Body of pancreas (tissue), 4 donors: ENCODE measurements at regions not wholly inside any gene's neighbourhood (a gene's known extent, or its start where the extent isn't known, plus 50 kb on each side); places are given as distances from the start of the nearest gene placed in this dataset.

Experiments
- POLR2A ChIP-seq, 3 donors: fragments of 450-650 bp; IDR thresholded peaks; one replicate each; pipeline ENCODE4 v1.6.1; 2016; ENCODE audit warnings: antibody characterized with exemption in 3 of 3, mild to moderate bottlenecking in 2 of 3
- TF ChIP-seq, protein P1 (sequence below), 7 experiments: fragments of 450-650 bp in 4 of 7; fragments of 200-600 bp in 3 of 7; sonication (generic) in 3 of 7; IDR thresholded peaks; one replicate each; pipeline ENCODE4 v1.5.1; 2016 to 2019; ENCODE audit warnings: antibody characterized with exemption in 7 of 7

DNA sequence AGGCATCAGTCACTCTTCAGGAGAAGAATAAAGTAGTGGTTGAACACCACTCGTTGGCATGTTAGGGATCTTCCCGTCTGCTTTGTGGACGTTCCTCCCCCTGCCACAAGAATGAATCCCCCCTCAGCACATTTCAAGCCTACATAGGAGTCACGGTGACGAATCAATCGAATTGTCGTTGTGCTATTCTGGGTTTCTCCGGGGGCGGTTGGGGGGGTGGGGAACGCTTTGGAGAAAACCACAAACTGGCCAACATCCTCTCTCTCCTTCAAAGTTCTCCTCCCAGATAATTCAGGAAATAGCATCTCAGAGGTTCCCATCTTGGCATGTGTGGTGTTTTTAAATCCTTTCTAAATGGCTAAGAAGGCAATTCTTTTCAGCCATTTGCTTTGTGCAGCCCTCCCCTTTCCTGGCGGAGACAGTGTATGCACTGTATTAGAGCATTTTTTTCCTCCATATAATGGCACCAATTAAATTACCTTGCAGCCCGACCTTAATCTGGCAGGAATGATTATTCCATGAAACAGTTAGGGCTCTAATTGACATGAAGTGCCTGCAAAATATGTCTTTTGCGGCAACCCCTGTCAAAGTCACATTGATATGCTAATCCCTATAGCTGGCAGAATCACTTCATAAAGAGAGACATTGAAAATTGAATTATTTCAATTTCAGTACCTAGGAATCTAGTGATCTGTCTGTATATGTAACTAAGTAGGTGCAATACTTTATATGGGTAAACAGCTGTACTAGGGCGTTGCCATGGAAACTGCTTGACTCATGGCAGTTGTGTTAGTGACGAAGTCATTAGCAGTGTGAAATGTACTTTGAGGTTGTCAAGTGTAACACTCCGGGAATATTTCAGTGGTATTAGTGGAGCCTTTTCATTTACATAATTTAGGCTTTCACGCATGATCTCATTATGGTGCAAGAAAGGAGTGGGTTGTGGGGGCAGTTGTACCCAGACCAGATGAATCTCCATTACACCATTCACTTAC lies 323.4 kb upstream of the SLC14A2 start:
- TF ChIP-seq, protein P1, sequence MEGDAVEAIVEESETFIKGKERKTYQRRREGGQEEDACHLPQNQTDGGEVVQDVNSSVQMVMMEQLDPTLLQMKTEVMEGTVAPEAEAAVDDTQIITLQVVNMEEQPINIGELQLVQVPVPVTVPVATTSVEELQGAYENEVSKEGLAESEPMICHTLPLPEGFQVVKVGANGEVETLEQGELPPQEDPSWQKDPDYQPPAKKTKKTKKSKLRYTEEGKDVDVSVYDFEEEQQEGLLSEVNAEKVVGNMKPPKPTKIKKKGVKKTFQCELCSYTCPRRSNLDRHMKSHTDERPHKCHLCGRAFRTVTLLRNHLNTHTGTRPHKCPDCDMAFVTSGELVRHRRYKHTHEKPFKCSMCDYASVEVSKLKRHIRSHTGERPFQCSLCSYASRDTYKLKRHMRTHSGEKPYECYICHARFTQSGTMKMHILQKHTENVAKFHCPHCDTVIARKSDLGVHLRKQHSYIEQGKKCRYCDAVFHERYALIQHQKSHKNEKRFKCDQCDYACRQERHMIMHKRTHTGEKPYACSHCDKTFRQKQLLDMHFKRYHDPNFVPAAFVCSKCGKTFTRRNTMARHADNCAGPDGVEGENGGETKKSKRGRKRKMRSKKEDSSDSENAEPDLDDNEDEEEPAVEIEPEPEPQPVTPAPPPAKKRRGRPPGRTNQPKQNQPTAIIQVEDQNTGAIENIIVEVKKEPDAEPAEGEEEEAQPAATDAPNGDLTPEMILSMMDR (IDR thresholded peaks at IDR 0.05), result no peak
- TF ChIP-seq POLR2A (IDR thresholded peaks at IDR 0.05), result no peak
